ENCODE measurements at regions not wholly inside any gene's neighbourhood (a gene's known extent, or its start where the extent isn't known, plus 50 kb on each side); places are given as distances from the start of the nearest gene placed in this dataset.

GRCh38 chr22:34847072-34847471, 218.9 kb upstream of the ISX start:
- DNase-seq, result no peak

GRCh38 chr22:34849965-34850364, 216.0 kb upstream of the ISX start:
- DNase-seq, result no peak

GRCh38 chr22:34851918-34852662, 213.9 kb upstream of the ISX start:
- DNase-seq, result no peak

GRCh38 chr22:34855471-34855870, 210.5 kb upstream of the ISX start:
- no peak for DNase-seq

GRCh38 chr22:34858066-34858465, 207.9 kb upstream of the ISX start:
- DNase-seq, result no peak

GRCh38 chr22:34861787-34862186, 204.2 kb upstream of the ISX start:
- no peak for DNase-seq

GRCh38 chr22:34866081-34866480, 199.9 kb upstream of the ISX start:
- no peak for DNase-seq

- DNase-seq, result no peak
Observed at GRCh38 chr22:34866495-34867131, 199.3 kb upstream of the ISX start.

GRCh38 chr22:34877506-34877905, 188.5 kb upstream of the ISX start:
- DNase-seq, result no peak

GRCh38 chr22:34878171-34878570, 187.8 kb upstream of the ISX start:
- DNase-seq, result no peak

GRCh38 chr22:34879001-34879400, 187.0 kb upstream of the ISX start:
- no peak for DNase-seq

- no peak for DNase-seq
Observed at GRCh38 chr22:34880662-34881061, 185.3 kb upstream of the ISX start.

GRCh38 chr22:34881453-34881852, 184.5 kb upstream of the ISX start:
- DNase-seq, result no peak

GRCh38 chr22:34885852-34886251, 180.1 kb upstream of the ISX start:
- no peak for DNase-seq

GRCh38 chr22:34886391-34886790, 179.6 kb upstream of the ISX start:
- no peak for DNase-seq

GRCh38 chr22:34886812-34887211, 179.1 kb upstream of the ISX start:
- DNase-seq, result no peak

- DNase-seq, result no peak
Observed at GRCh38 chr22:34897126-34897525, 168.8 kb upstream of the ISX start.

GRCh38 chr22:34902335-34902734, 163.6 kb upstream of the ISX start:
- DNase-seq, result no peak

GRCh38 chr22:34903416-34903815, 162.5 kb upstream of the ISX start:
- no peak for DNase-seq

GRCh38 chr22:34904486-34904885, 161.5 kb upstream of the ISX start:
- no peak for DNase-seq

- DNase-seq, result no peak
Observed at GRCh38 chr22:34913826-34914225, 152.1 kb upstream of the ISX start.

- no peak for DNase-seq
Observed at GRCh38 chr22:34914846-34915245, 151.1 kb upstream of the ISX start.

GRCh38 chr22:34917239-34917638, 148.7 kb upstream of the ISX start:
- DNase-seq, result no peak

GRCh38 chr22:34931026-34931425, 134.9 kb upstream of the ISX start:
- DNase-seq, result no peak

- DNase-seq, result no peak
Observed at GRCh38 chr22:34934261-34934660, 131.7 kb upstream of the ISX start.

Data from NK-92 treated with Interleukin-12 subunit alpha and Interleukin-12 subunit beta, amount 100 ng/mL, for 24 hours (cell line).